ENCODE measurements at regions not wholly inside any gene's neighbourhood (a gene's known extent, or its start where the extent isn't known, plus 50 kb on each side); places are given as distances from the start of the nearest gene placed in this dataset.
"Not testable (repeated sequence)": the region's sequence is repeated elsewhere in the genome, so short reads cannot be mapped to it uniquely, and the experiment has no call there.

GRCh38 chr1:60612790-60613189 is 469.6 kb upstream of the NFIA start:
- H3K4me2 ChIP-seq (ENCODE audit: extremely low read depth, insufficient read depth, low read length), result no peak overlapping the region

GRCh38 chr1:60606921-60607320 is 475.4 kb upstream of the NFIA start:
- not testable (repeated sequence) for H3K4me2 ChIP-seq (ENCODE audit: extremely low read depth, insufficient read depth, low read length); H3K4me3 ChIP-seq (replicated peaks in 1 of 4; ENCODE audit: control extremely low read depth in 1 of 4, insufficient read depth in 1 of 4, low read depth in 3 of 4, low read length in 4 of 4); H3K9ac ChIP-seq (ENCODE audit: insufficient read depth, low read length); H3K79me2 ChIP-seq (ENCODE audit: control insufficient read depth, insufficient read depth, low read length); H3K27me3 ChIP-seq (ENCODE audit: control insufficient read depth, insufficient read depth, low read length); H3K4me1 ChIP-seq (ENCODE audit: control insufficient read depth, extremely low read depth, insufficient read depth, low read length); H4K20me1 ChIP-seq (ENCODE audit: control insufficient read depth, extremely low read depth, insufficient read depth, low read length); H3K9me3 ChIP-seq (ENCODE audit: control insufficient read depth, insufficient read depth, low read depth, low read length); H2AFZ ChIP-seq (ENCODE audit: low read length); DNase-seq (ENCODE audit: low read depth in 2 of 2); H3K27ac ChIP-seq (ENCODE audit: insufficient read depth, low read length); H3K36me3 ChIP-seq (ENCODE audit: control insufficient read depth, insufficient read depth, low read length)

More at GRCh38 chr1:60612790-60613189, 469.6 kb upstream of the NFIA start:
- no peaks in the 10 kb centered on the region for H3K4me1 ChIP-seq (ENCODE audit: control insufficient read depth, extremely low read depth, insufficient read depth, low read length)
- H3K27ac ChIP-seq (ENCODE audit: insufficient read depth, low read length), result no peak overlapping the region
- H4K20me1 ChIP-seq (ENCODE audit: control insufficient read depth, extremely low read depth, insufficient read depth, low read length), result no peaks in the 10 kb centered on the region
- no peak overlapping the region for H2AFZ ChIP-seq (ENCODE audit: low read length)
- no peaks in the 10 kb centered on the region for H3K79me2 ChIP-seq (ENCODE audit: control insufficient read depth, insufficient read depth, low read length)
- no peaks in the 10 kb centered on the region for H3K36me3 ChIP-seq (ENCODE audit: control insufficient read depth, insufficient read depth, low read length)
- H3K9me3 ChIP-seq (ENCODE audit: control insufficient read depth, insufficient read depth, low read depth, low read length), result no peaks in the 10 kb centered on the region
- TF ChIP-seq EZH2 (IDR thresholded peaks at IDR 0.05; ENCODE audit: low read length, missing control alignments) (no peak), CTCF (conservative IDR thresholded peaks at IDR 0.05 in 1 of 2, IDR thresholded peaks at IDR 0.05 in 1 of 2; ENCODE audit: low read depth in 1 of 2, low read length in 2 of 2) (no peak)
- no peak overlapping the region for H3K4me3 ChIP-seq (replicated peaks in 1 of 4; ENCODE audit: control extremely low read depth in 1 of 4, insufficient read depth in 1 of 4, low read depth in 3 of 4, low read length in 4 of 4)
- no peaks in the 10 kb centered on the region for H3K27me3 ChIP-seq (ENCODE audit: control insufficient read depth, insufficient read depth, low read length)
- no peak for DNase-seq (ENCODE audit: low read depth in 2 of 2)
- no peak overlapping the region for H3K9ac ChIP-seq (ENCODE audit: insufficient read depth, low read length)

GRCh38 chr1:60600532-60600931 is 481.8 kb upstream of the NFIA start:
- Histone ChIP-seq H3K4me2 (ENCODE audit: extremely low read depth, insufficient read depth, low read length) (no peak overlapping the region), H3K79me2 (ENCODE audit: control insufficient read depth, insufficient read depth, low read length) (no peaks in the 10 kb centered on the region), H3K27ac (ENCODE audit: insufficient read depth, low read length) (no peak overlapping the region), H2AFZ (ENCODE audit: low read length) (no peak overlapping the region), H4K20me1 (ENCODE audit: control insufficient read depth, extremely low read depth, insufficient read depth, low read length) (no peaks in the 10 kb centered on the region), H3K4me1 (ENCODE audit: control insufficient read depth, extremely low read depth, insufficient read depth, low read length) (no peaks in the 10 kb centered on the region), H3K4me3 (replicated peaks in 1 of 4; ENCODE audit: control extremely low read depth in 1 of 4, insufficient read depth in 1 of 4, low read depth in 3 of 4, low read length in 4 of 4) (no peak overlapping the region), H3K36me3 (ENCODE audit: control insufficient read depth, insufficient read depth, low read length) (no peaks in the 10 kb centered on the region), H3K9me3 (ENCODE audit: control insufficient read depth, insufficient read depth, low read depth, low read length) (no peaks in the 10 kb centered on the region), H3K9ac (ENCODE audit: insufficient read depth, low read length) (no peak overlapping the region), H3K27me3 (ENCODE audit: control insufficient read depth, insufficient read depth, low read length) (no peaks in the 10 kb centered on the region)
- DNase-seq (ENCODE audit: low read depth in 2 of 2), result no peak
- no peak for TF ChIP-seq CTCF (conservative IDR thresholded peaks at IDR 0.05 in 1 of 2, IDR thresholded peaks at IDR 0.05 in 1 of 2; ENCODE audit: low read depth in 1 of 2, low read length in 2 of 2)
- no peak for TF ChIP-seq EZH2 (IDR thresholded peaks at IDR 0.05; ENCODE audit: low read length, missing control alignments)

Data from fibroblast of lung (primary cell).